Left forelimb (tissue), 1 donor: ENCODE measurements at regions not wholly inside any gene's neighbourhood (a gene's known extent, or its start where the extent isn't known, plus 50 kb on each side); places are given as distances from the start of the nearest gene placed in this dataset.
"Not testable (repeated sequence)": the region's sequence is repeated elsewhere in the genome, so short reads cannot be mapped to it uniquely, and the experiment has no call there.

ENCODE experiments used
- DNase-seq: peaks from one replicate; pipeline ENCODE4 v3.0.0-alpha.2; 2018; ENCODE audit warnings: low spot score

DNA sequence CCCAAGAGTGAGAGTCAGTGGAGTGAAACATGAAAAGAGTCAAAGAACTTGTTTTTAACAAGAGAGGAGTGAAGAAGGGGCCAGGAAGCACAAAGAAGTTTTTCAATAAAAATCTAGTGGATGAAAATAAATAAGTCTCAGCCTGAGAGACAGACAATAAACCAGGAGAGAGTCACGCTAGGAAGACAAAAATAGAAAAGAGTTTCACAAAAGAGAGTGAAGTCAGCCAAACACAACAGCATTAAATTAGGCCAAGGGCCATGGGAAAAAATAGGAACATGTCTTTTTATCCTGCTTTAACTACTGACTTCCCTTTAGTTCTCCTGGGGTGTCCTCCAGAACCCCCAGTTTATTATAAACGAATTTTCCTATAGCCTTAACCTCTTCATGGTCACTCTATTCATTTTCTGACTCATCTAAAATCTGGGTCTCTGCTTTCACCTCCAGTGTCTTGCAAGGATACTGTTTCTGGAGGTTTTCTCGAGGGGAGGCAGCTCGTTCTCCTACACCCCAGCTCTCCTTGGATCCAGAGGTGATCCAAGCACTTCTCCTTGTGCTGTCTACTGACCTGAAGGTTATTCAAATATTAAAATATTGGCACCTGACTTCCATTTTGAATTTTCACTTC is 571.5 kb upstream of the PPP2R3A start:
- DNase-seq = no peak

DNA sequence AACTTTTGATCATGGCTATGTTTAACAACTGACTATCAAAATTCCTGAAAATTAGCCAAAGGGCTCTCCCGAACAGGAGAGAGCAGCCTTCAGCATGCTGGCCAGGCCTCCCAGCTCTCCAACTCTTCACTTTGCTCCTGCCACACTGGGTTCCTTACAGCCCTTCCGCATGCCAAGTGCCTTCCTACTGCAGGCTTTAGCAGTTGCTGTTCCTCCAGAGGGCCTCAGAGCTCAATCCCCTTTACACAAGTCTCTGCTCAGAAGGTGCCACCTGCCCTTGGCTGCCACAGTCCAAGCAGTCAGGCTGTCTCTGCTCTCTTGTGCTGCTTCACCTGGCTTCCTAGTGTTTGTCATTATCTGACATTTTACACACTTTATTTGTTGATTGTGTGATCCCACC is 553.1 kb upstream of the PPP2R3A start:
- no peak for DNase-seq

DNA sequence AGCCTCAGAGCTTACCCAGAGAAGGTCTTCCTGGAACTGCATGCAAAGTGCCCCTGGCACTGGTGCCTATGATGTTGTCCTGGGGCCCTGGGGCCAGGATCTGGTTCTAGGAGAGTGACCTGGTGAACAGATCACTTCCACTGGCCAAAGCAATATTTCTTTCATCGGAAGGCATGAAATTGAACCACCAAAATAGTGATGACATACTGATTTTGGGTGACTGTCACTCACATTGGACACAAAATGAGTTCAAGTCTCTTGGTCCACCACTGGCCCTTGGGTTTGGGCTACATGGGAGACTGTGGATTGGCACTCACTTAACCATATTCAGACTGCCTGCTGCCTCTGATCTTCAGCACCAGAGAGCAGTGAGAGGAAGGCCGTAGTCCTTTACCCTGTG is 549.3 kb upstream of the PPP2R3A start:
- no peak for DNase-seq

DNA sequence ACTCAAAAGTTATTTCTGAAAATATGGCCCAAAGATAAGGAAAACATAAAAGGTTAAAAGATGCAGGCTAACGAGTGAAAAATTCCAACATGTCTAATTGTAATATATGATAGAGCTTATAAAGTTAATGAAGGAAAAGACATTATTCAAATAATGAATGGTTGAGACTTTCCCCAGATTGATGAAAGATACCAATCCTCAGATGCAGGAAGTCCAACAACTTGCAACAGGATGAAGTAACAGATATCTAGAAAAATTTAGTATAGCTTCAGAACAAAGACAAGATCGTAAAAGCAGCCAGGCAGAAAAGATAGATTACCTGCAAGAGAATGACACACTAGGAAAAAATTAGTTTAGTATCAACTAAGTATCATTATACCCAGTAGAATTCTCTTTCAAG is 546.4 kb upstream of the PPP2R3A start:
- no peak for DNase-seq

DNA sequence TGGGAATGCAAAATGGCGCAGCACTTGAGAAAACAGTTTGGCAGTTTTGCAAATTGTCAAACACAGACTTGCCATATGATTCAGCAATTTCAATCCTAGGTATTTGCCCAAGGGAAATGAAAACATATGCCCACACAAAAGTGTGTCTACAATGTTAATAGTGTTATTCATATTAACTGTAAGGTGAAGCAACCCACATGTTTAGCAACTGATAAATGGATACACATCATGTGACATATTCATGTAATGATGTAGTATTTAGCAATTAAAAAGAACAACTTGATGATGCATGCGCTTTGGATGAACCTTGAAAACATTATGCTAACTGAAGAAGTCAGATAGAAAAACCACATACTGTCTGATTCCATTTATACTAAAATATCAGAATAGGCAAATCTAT is 539.0 kb upstream of the PPP2R3A start:
- DNase-seq = no peak

GRCh38 chr3:135432402-135432801 is 533.1 kb upstream of the PPP2R3A start:
- no peak for DNase-seq

DNA sequence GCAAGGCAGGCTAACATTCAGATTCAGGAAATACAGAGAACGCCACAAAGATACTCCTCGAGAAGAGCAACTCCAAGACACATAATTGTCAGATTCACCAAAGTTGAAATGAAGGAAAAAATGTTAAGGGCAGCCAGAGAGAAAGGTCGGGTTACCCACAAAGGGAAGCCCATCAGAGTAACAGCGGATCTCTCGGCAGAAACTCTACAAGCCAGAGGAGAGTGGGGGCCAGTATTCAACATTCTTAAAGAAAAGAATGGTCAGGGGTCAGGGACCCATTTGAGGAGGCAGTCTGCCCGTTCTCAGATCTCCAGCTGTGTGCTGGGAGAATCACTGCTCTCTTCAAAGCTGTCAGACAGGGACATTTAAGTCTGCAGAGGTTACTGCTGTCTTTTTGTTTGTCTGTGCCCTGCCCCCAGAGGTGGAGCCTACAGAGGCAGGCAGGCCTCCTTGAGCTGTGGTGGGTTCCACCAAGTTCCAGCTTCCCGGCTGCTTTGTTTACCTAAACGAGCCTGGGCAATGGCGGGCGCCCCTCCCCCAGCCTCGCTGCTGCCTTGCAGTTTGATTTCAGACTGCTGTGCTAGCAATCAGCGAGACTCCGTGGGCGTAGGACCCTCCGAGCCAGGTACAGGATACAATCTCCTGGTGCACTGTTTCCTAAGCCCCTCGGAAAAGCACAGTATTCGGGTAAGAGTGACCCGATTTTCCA is 526.5 kb upstream of the PPP2R3A start:
- not testable (repeated sequence) for DNase-seq

DNA sequence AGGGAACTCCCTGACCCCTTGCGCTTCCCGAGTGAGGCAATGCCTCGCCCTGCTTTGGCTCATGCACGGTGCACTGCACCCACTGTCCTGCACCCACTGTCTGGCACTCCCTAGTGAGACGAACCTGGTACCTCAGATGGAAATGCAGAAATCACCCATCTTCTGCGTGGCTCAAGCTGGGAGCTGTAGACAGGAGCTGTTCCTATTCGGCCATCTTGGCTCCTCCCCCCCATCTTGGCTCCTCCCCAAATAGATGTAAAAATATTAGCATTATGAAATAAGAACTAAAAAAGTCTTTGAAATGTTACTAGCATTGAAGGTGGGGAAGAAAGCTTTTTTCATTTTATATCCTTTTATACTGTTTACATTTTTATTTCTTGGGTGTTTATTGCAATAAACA is 525.9 kb upstream of the PPP2R3A start:
- not testable (repeated sequence) for DNase-seq

GRCh38 chr3:135440233-135440632 is 525.3 kb upstream of the PPP2R3A start:
- no peak for DNase-seq

- no peak for DNase-seq
Observed at GRCh38 chr3:135440746-135441145, 524.8 kb upstream of the PPP2R3A start.

- DNase-seq = no peak
Observed at GRCh38 chr3:135444058-135444457, 521.5 kb upstream of the PPP2R3A start.

DNA sequence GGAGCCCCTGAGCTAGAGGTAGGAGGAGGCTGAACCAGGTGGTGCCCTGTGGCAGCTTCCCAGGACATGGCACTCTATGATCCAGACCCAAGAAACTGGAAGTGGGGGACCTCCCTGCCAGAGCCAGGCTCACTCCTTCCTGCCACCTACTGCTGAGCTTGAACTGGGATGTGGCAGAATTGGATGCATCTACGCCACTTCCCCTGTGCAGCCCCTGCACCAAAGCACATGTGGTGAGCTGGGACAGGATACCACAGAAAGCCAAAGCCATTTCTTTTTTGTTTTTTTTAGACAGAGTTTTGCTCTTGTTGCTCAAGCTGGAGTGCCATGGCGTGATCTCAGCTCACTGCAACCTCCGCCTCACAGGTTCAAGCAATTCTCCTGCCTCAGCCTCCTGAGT is 518.0 kb upstream of the PPP2R3A start:
- no peak for DNase-seq

DNA sequence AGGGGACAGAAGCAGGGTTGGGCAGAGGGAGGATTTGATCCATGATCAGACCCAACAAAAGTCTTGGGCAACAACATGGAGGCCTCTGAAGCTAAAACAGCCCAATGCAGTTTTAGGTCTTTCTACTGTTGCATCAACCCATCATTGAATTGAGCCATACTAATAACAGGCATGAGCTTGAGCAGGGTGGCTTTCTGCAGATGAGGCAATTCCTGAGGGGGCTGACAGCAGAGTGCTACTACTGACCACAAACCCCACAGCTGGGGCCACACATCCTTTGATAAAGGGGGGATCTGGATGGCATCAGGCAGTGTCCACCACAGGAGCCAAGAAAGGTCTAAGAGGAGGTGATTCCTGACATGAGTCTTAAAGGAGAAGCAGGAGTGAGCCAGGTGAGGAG is 517.0 kb upstream of the PPP2R3A start:
- no peak for DNase-seq

DNA sequence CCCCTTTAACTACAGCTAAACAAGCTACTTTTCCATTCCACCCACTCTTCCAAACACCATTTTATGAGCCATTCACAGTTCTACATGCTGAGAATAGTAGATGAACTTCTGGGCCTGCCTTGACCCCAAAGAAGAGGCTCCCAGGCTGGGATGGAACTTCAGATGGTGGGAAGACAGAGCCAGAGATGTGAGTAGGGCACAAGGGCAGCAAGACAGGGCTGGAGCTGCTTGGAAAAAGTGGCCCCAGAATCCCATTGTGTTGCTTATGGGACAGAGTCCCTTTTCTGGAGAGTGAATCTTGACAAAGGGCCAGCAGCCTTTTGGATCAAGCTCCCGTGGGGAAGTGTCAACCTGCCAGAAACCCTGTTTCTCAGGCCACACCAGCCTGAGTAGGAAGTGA is 516.5 kb upstream of the PPP2R3A start:
- no peak for DNase-seq

- no peak for DNase-seq
Observed at GRCh38 chr3:135451037-135451785, 514.3 kb upstream of the PPP2R3A start.

GRCh38 chr3:135452881-135453280 is 512.6 kb upstream of the PPP2R3A start:
- DNase-seq = no peak

- no peak for DNase-seq
Observed at GRCh38 chr3:135453326-135453725, 512.2 kb upstream of the PPP2R3A start.

DNA sequence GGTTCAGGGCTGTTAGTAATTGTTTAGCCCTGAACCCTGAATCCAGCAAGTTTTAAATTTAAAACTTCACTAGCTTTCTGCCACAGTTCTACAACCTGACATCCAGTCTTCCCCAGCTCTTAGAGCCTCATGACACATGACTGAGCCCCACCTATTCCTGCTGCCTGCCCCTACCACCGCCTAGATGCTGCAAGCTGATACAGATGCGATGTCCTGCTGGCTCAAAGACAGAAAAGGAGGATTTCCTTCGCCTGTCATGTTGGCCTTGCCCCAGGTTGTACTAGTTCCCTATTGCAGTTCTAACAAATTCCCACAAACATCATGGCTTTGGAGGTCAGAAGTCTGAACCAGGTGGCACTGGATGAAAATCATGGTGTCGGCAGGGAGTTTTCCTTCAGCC is 510.6 kb upstream of the PPP2R3A start:
- no peak for DNase-seq

DNA sequence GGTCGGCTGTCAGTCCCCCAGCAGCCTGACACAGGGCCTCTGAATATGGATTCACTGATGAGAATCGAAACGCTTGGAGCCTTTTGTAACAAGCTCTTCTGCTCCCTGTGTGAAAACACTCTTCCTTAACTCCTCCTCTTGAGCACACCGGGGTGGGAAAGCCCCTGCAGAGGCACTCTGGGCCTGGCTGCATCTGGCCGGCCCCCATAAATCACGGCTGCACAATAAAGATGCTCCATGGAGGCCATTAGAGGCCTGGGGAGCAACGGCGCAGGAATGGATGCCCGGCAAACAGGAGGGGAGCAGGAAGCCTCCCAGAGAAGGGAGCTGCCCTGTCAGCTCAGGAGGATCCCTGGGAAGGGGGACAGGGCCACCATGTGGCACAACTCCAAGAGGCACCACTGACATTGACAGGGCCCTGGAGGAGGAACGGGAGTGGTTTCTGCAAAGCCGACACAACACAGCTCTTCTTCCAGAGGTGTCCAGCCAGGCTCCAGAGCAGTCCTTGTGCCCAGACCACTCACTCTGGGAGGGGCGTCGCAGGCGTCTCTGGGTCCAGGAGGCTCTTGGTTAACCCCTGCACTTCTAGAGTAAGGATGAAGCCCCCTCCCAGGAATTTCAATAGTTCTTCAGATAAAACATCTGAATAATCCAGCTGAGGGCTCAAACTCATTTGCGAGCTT is 509.3 kb upstream of the PPP2R3A start:
- no peak for DNase-seq

- no peak for DNase-seq
Observed at GRCh38 chr3:135458541-135459322, 506.8 kb upstream of the PPP2R3A start.

GRCh38 chr3:135460273-135460672 is 505.3 kb upstream of the PPP2R3A start:
- no peak for DNase-seq

- DNase-seq = no peak
Observed at GRCh38 chr3:135471911-135472310, 493.6 kb upstream of the PPP2R3A start.
